Fibroblast of mammary gland (primary cell): ENCODE measurements at regions not wholly inside any gene's neighbourhood (a gene's known extent, or its start where the extent isn't known, plus 50 kb on each side); places are given as distances from the start of the nearest gene placed in this dataset.

Source experiments
- DNase-seq: peaks from one replicate; pipeline ENCODE4 v3.0.0-alpha.2; 2010; ENCODE audit warnings: low read depth
- H3K4me3 ChIP-seq: 2 replicates; pipeline ENCODE4 v1.5.1; 2011; ENCODE audit warnings: low read depth, mild to moderate bottlenecking, low read length, moderate library complexity; ENCODE audit not compliant: control insufficient read depth
- TF ChIP-seq, protein P1 (sequence below): conservative IDR thresholded peaks from 2 replicates; pipeline ENCODE4 v1.5.1; 2011; ENCODE audit warnings: low read depth, low read length, inconsistent platforms; ENCODE audit not compliant: control insufficient read depth, insufficient read depth

DNA sequence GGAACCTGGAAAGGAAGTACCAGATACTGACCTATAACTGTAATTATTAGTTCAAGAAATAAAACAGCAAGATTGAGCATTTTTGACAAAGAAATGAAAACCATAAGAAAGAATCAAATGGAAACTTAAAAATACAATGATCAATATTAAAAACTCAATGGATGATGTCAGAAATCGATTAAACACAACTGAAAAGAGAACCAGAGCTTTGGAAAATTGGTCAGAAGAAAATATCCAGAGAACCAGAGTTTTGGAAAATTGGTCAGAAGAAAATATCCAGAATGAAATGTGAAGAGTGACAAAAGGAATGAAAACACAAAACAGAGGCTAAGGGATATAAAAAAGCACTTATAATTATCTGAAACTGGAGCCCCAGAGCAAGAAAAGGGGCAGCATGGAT is 438.6 kb downstream of the AJAP1 start:
- no peak for DNase-seq
- no peak overlapping the region for H3K4me3 ChIP-seq
- TF ChIP-seq, protein P1, sequence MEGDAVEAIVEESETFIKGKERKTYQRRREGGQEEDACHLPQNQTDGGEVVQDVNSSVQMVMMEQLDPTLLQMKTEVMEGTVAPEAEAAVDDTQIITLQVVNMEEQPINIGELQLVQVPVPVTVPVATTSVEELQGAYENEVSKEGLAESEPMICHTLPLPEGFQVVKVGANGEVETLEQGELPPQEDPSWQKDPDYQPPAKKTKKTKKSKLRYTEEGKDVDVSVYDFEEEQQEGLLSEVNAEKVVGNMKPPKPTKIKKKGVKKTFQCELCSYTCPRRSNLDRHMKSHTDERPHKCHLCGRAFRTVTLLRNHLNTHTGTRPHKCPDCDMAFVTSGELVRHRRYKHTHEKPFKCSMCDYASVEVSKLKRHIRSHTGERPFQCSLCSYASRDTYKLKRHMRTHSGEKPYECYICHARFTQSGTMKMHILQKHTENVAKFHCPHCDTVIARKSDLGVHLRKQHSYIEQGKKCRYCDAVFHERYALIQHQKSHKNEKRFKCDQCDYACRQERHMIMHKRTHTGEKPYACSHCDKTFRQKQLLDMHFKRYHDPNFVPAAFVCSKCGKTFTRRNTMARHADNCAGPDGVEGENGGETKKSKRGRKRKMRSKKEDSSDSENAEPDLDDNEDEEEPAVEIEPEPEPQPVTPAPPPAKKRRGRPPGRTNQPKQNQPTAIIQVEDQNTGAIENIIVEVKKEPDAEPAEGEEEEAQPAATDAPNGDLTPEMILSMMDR = no peak

DNA sequence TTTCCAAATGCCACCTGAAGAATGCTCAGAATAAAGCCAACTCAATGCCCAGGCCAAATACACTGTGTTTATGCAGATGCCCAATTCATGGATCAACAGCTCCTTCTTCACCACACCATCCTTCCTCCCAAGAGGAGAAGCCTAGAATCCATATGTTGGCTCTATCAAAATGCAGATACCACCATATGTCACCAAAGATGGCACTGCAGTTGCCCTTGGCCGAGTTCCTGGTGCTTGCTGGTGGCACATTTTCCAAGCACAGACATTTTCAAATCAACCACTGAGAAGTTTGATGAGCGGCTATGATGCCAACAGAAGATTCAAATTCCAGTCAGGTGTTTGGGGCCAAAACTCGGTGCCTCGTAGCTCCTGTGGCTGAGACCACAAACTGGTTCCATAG is 430.3 kb downstream of the AJAP1 start:
- TF ChIP-seq, protein P1 = no peak
- no peak overlapping the region for H3K4me3 ChIP-seq
- no peak for DNase-seq

DNA sequence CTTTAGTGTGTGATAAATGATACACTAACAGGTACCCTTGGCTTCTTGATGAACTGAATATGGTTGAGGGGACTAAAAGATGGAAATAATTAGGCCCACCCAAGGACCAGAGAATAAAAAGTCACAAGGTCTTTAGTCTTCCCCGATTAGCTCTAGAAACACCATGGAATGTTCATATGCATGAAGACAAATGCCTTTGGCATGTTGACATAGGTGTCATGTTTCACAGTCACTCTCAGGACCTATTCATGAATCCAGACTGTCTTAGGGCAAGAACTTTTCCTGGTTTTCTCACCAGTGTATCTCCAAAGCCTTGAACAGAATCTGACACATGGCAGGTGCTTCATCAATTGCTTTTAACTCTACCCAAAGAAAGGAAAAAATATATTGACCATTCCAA is 412.8 kb downstream of the AJAP1 start:
- no peak for DNase-seq
- TF ChIP-seq, protein P1 = no peak
- H3K4me3 ChIP-seq = no peak overlapping the region

DNA sequence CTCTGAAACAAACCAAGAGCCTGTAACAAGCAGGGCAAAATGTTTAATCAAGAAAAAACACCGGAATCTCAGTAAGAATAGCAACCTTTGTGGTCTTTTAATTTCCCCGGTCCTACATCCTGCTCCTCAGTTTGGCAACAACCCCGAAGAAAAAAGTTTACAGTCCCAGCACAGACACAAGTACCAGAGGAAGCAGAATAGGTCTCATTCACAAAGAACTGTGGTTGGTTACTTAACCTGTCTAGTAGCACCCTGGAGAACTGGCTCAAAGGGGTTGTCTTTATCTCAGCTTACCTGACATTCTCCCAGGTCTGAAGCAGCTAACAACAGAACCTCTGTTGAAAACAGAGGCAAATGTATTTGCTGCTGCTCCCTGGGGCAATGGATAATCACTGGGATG is 399.3 kb downstream of the AJAP1 start:
- H3K4me3 ChIP-seq = no peak overlapping the region
- DNase-seq = no peak
- TF ChIP-seq, protein P1 = no peak

DNA sequence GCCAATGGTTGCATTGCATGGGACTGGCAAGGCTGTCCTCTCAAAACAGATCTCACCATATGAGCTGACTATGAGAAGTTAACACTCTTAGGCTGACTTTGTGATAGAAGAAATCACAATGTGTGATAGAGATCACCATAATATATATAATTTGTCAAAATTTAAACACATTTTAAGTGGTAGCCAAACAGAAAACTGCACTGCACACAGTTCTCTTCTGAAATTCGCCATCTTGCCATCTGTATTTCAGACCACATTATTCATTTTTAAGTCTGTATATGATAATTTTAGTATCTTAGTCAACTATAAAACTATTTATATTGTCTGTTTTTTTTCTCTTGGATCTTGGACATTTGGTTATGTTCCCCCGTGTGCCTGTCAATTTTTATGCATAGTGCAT is 374.7 kb downstream of the AJAP1 start:
- TF ChIP-seq, protein P1 = no peak

DNA sequence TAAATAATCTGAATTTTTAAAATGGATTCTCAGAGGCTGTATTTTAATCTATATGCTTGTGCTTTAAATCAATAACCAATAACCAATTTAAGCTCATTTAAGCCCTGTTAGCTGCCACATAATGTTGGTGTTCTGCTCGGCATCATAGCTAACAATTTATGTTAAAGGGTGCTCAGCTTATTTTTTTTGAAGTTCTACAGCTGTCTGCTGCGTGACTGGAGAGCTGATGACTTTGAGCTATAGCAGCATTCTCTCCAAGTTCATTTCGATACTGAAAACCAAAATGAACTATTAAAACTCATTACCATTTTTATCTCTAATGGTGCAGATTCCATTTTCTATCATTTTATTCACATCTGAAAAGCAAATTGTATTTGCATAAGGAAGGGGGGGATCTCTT is 357.8 kb downstream of the AJAP1 start:
- TF ChIP-seq, protein P1 = no peak
- H3K4me3 ChIP-seq = no peak overlapping the region
- no peak for DNase-seq

More for the DNA sequence above, 374.7 kb downstream of the AJAP1 start:
- no peak for DNase-seq
- no peak overlapping the region for H3K4me3 ChIP-seq

DNA sequence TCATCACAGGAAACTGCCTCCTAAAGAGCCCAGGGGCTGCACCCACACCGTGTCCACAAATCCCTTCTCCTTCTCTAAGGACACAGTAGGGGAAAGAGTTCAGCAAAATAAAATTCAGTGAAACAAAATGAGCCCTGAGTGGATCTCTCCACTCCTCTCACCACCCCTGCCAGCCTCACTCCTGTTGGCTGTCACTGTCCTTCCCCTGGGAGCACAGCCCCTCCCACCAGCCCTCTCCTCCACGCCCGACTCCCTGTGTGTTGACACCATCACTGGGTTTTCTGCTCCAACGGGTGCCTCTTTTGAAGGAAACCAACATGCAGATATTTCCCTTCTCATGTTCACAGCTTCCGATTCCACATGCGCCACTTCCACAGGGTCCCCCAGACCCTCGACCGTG is 356.2 kb downstream of the AJAP1 start:
- no peak for DNase-seq
- no peak overlapping the region for H3K4me3 ChIP-seq
- TF ChIP-seq, protein P1 = no peak
